A549 (cell line): ENCODE measurements at regions not wholly inside any gene's neighbourhood (a gene's known extent, or its start where the extent isn't known, plus 50 kb on each side); places are given as distances from the start of the nearest gene placed in this dataset.

Experiments used
- EP300 ChIP-seq, 2 experiments: fragments of >200 bp; sonication (Bioruptor Twin); formaldehyde crosslinking; IDR thresholded peaks; 2 replicates in 1 of 2; 3 replicates in 1 of 2; pipeline ENCODE4 v1.6.1; 2016 to 2017
- ESRRA ChIP-seq: fragments of 150-350 bp; IDR thresholded peaks from 2 replicates; pipeline ENCODE4 v1.6.1; 2014; ENCODE audit warnings: mild to moderate bottlenecking, low read length, borderline replicate concordance
- HOXA7 ChIP-seq: fragments of 250-450 bp; sonication (Bioruptor Pico); IDR thresholded peaks from 2 replicates; pipeline ENCODE4 v1.5.0; 2020; ENCODE audit warnings: mild to moderate bottlenecking, moderate library complexity
- JUN ChIP-seq, 2 experiments: fragments of >200 bp; sonication (Bioruptor Twin); formaldehyde crosslinking; IDR thresholded peaks; 2 replicates in 1 of 2; 3 replicates in 1 of 2; pipeline ENCODE4 v1.6.1; 2016 to 2017
- POLR2A ChIP-seq: IDR thresholded peaks from 2 replicates; pipeline ENCODE4 v1.6.1; 2012; ENCODE audit warnings: mild to moderate bottlenecking, low read length
- SREBF2 ChIP-seq: fragments of 450-650 bp; IDR thresholded peaks from 2 replicates; pipeline ENCODE4 v1.6.1; 2014; ENCODE audit warnings: mild to moderate bottlenecking, moderate library complexity
- TF ChIP-seq, protein P1 (sequence below): IDR thresholded peaks from 2 replicates; pipeline ENCODE4 v1.6.1; 2012
- TF ChIP-seq, protein P2 (sequence below): fragments of 200-600 bp; sonication (generic); IDR thresholded peaks from 2 replicates; pipeline ENCODE4 v1.6.1; 2016; ENCODE audit warnings: antibody characterized with exemption, mild to moderate bottlenecking, moderate library complexity
- TF ChIP-seq, protein P3 (sequence below): fragments of >200 bp; sonication (Bioruptor Twin); formaldehyde crosslinking; IDR thresholded peaks from 3 replicates; pipeline ENCODE4 v1.5.1; 2016
- TF ChIP-seq, protein P4 (sequence below): fragments of 450-650 bp; IDR thresholded peaks from 2 replicates; pipeline ENCODE4 v1.6.1; 2014; ENCODE audit warnings: antibody characterized with exemption

DNA sequence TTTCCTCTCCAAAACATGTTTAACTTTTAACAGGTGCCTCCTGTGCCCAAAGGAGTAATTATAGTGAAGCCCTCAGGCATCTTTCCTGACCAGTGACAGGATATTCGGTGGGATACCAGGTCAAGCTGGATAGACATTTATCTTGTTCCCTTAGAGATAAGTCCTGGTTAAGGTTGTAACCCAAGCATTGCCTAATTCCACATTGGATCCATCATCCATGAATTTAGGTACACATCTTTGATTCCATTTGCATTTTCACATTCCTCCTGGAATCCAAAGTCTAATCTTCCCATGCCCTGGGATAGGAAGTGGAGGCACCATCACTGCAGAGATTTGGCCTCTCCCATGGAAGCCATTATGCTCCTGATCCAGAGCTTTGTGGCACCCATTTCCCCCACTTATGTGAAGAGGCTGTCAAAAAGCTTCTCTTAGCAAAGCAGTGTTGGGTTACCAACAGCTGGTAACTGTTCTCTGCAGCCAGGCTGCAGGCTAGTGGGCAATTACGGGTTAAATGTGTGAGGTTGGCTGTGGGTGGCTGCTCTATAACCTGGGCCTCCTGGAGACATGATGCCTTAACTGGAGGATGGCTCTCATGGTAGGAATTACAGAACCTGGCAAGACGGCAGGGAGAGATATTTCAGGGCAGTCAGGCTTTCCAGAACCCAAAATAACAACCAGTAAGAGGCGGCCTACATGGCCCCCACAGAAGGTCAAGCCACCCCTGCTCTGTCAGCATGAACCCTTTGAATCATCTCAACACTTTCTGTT is 96.9 kb upstream of the VGLL2 start:
- TF ChIP-seq JUN (IDR thresholded peaks at IDR 0.05) (no peak), POLR2A (no peak), EP300 (IDR thresholded peaks at IDR 0.05) (no peak), ESRRA (no peak), HOXA7 (CRISPR knock-in tag) (no peak), SREBF2 (no peak)
- TF ChIP-seq, protein P1, sequence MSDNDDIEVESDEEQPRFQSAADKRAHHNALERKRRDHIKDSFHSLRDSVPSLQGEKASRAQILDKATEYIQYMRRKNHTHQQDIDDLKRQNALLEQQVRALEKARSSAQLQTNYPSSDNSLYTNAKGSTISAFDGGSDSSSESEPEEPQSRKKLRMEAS: no peak
- TF ChIP-seq, protein P2, sequence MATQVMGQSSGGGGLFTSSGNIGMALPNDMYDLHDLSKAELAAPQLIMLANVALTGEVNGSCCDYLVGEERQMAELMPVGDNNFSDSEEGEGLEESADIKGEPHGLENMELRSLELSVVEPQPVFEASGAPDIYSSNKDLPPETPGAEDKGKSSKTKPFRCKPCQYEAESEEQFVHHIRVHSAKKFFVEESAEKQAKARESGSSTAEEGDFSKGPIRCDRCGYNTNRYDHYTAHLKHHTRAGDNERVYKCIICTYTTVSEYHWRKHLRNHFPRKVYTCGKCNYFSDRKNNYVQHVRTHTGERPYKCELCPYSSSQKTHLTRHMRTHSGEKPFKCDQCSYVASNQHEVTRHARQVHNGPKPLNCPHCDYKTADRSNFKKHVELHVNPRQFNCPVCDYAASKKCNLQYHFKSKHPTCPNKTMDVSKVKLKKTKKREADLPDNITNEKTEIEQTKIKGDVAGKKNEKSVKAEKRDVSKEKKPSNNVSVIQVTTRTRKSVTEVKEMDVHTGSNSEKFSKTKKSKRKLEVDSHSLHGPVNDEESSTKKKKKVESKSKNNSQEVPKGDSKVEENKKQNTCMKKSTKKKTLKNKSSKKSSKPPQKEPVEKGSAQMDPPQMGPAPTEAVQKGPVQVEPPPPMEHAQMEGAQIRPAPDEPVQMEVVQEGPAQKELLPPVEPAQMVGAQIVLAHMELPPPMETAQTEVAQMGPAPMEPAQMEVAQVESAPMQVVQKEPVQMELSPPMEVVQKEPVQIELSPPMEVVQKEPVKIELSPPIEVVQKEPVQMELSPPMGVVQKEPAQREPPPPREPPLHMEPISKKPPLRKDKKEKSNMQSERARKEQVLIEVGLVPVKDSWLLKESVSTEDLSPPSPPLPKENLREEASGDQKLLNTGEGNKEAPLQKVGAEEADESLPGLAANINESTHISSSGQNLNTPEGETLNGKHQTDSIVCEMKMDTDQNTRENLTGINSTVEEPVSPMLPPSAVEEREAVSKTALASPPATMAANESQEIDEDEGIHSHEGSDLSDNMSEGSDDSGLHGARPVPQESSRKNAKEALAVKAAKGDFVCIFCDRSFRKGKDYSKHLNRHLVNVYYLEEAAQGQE: no peak
- TF ChIP-seq, protein P3, sequence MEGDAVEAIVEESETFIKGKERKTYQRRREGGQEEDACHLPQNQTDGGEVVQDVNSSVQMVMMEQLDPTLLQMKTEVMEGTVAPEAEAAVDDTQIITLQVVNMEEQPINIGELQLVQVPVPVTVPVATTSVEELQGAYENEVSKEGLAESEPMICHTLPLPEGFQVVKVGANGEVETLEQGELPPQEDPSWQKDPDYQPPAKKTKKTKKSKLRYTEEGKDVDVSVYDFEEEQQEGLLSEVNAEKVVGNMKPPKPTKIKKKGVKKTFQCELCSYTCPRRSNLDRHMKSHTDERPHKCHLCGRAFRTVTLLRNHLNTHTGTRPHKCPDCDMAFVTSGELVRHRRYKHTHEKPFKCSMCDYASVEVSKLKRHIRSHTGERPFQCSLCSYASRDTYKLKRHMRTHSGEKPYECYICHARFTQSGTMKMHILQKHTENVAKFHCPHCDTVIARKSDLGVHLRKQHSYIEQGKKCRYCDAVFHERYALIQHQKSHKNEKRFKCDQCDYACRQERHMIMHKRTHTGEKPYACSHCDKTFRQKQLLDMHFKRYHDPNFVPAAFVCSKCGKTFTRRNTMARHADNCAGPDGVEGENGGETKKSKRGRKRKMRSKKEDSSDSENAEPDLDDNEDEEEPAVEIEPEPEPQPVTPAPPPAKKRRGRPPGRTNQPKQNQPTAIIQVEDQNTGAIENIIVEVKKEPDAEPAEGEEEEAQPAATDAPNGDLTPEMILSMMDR: no peak
- TF ChIP-seq, protein P4, sequence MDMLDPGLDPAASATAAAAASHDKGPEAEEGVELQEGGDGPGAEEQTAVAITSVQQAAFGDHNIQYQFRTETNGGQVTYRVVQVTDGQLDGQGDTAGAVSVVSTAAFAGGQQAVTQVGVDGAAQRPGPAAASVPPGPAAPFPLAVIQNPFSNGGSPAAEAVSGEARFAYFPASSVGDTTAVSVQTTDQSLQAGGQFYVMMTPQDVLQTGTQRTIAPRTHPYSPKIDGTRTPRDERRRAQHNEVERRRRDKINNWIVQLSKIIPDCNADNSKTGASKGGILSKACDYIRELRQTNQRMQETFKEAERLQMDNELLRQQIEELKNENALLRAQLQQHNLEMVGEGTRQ: no peak
